ENCODE measurements at regions not wholly inside any gene's neighbourhood (a gene's known extent, or its start where the extent isn't known, plus 50 kb on each side); places are given as distances from the start of the nearest gene placed in this dataset.

DNA sequence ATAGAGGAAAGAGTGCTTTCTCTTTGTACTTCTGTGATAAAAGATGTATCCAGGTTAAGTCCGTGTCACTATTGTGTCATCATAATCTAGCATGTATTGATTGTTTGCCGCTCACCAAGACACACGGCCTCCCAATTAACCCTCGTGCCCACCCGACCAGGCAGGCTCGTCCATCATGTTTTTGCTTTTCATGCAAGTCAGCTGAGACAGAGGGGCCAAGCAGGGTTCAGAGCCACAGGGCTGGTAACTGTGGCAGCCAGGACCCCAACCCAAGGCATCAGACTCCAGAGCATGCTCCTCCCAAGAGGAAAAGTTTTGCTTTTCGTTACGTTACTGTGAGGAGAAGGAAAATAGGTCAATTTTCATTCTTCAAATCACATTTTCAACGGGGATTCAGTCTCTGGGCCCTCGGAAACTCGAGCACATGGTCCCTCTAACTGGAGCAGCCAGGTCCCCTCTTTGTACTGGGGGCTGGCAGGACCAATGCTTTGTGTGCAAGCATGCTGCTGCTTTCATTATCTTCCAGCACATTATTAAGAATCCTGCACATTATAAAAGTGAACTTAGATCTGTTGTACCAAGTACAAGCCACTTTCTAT is 161.1 kb upstream of the TOPAZ1 start:
- TF ChIP-seq GATA3 (IDR thresholded peaks at IDR 0.05; ENCODE audit: low read depth, low read length), result no peak
- TF ChIP-seq GATA2 (IDR thresholded peaks at IDR 0.05; ENCODE audit: low read depth, low read length), result no peak

DNA sequence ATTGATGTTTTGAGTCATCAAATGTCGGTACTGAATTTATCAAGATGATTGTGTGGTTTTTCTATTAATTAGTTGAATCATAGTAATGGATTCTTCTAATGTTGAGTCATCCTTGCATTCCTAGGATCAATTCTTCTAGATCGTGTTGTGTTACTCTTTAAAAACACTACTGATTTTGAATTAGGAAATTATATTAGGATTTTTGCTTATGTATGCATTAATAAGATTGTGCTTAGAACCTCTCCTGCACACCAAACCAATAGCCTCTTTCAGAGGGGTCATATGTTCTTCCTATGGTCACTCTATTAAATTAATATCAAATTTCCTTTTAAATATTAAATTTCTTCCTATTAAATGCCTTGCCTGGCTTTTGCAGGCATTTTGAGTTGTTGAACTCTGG is 151.7 kb upstream of the TOPAZ1 start:
- no peak for TF ChIP-seq GATA3 (IDR thresholded peaks at IDR 0.05; ENCODE audit: low read depth, low read length)
- no peak for TF ChIP-seq GATA2 (IDR thresholded peaks at IDR 0.05; ENCODE audit: low read depth, low read length)

DNA sequence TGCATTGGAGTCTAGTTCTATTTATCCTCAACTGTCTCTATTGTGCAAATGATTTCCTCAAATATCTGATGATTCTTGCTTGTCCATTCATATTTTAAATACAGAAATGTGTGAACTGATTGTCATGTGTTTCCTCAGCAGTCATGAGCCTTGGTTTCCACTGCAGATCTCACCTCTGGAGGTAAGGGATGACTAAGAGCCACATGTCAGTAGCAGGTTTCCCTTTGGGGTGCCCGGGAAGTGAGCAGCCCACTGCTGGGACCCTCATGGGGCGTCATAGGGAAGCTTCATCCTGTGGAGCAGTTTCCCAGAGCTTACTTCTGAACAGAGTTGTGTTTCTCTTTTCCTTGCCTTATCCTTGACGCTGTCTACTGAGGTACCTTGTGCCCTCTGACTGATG is 149.2 kb upstream of the TOPAZ1 start:
- no peak for TF ChIP-seq GATA3 (IDR thresholded peaks at IDR 0.05; ENCODE audit: low read depth, low read length)
- TF ChIP-seq GATA2 (IDR thresholded peaks at IDR 0.05; ENCODE audit: low read depth, low read length), result no peak

DNA sequence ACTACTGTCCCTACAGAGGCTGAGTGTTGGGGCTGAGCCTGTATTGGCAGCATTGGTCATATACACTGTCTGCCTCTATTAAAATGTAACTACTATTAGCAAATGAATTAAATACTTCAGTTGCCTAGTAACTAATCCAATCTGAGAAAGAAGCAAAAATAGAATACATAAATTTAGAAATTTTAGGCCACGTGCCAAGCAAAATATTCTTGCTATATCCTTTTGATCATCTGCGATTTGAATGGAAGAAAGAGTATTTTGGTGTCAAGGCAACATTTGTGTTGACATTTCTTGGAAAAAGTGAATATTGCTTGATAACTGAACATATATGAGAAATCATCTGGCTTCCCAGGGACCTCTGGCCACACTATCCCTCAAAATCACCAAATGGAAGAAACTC is 148.2 kb upstream of the TOPAZ1 start:
- TF ChIP-seq GATA2 (IDR thresholded peaks at IDR 0.05; ENCODE audit: low read depth, low read length), result no peak
- no peak for TF ChIP-seq GATA3 (IDR thresholded peaks at IDR 0.05; ENCODE audit: low read depth, low read length)

DNA sequence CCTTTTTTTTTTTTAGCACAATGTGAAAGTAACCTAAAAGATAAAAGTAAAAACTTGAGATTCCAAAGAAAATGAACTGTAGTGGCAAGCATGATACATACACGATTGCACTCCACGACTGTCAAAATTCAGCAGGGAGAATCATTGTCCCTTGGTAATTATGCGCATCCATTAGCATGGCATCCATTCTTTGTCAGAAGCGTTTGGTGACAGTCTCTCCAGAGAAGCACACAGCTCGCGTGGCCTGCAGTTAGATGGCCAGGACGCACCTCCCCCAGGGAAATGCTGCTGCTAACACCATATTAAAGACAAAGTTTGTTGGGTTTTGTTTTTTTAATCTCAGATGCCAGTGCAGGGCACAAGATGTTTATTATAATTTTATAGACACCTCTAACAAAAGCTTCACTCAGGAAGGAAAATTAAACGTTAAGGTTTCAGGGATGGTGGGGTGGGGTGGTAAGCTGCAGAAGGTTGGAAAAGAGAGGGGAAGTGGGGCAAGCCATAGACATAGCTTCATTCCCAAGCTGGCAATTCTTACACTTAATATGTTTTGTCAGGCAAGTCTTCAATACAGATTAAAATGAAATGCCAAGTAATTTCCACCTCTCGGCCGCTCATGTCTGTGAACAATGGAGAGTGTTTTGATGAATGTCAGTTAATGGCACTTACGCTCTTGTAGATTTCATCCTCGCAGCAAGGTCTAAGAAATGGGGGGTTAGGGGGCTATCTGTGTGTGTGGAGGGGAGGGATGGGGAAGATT is 142.8 kb upstream of the TOPAZ1 start:
- TF ChIP-seq GATA2 (IDR thresholded peaks at IDR 0.05; ENCODE audit: low read depth, low read length), result no peak
- no peak for TF ChIP-seq GATA3 (IDR thresholded peaks at IDR 0.05; ENCODE audit: low read depth, low read length)

DNA sequence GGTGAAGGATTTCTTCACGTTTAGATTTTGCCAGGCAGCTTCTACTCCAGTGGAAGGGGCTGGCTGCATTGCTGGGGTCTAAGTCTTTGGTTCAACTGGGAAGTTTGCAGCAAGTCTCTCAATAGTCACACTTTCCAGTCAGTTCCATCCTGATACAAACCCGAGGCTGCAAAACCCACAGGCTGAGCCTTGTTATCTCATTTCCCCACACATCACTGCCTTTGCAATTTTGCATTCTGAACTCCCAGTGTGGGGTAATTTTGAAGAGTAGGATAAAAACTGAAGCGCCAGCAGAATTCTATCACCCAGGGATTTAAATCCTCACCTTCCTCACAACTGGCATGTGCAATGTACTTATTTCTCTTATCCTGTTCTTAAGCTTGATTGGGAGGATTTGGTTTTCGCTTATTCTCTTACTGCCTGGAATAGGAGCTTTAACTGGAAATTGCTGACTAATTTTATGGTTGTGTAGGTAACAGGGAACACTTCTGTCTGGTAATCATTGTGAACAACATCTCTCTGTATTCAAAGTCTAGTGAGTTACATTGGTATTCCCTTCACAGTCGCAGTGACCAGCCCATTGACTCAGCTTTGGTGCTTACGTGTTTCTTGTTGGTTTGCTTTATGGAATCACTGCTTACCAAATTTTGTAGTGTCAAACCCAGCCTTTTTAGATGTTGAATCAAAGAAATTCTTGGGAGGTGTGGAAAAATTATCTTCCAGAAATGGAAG is 142.0 kb upstream of the TOPAZ1 start:
- TF ChIP-seq GATA3 (IDR thresholded peaks at IDR 0.05; ENCODE audit: low read depth, low read length) (no peak), GATA2 (IDR thresholded peaks at IDR 0.05; ENCODE audit: low read depth, low read length) (no peak)

DNA sequence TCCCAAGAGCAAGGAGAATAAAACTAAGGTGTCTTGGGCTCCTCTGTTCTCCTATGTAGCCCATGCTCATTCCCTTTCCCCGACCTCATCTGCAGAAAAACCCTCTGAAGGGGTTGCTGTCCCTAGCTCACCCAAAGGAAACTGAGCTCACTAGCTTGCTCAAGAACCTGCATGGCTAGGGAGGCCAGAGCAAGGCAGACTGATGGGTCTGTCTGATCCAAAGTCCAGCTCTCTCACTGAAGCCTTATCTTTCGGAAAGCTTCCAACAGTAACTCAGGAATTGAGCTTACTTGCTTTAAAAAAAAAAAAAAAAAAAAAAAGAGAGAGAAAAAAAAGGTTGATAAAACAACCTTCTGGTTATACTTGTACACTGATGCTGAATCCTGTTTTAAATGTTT is 141.4 kb upstream of the TOPAZ1 start:
- no peak for TF ChIP-seq GATA2 (IDR thresholded peaks at IDR 0.05; ENCODE audit: low read depth, low read length)

DNA sequence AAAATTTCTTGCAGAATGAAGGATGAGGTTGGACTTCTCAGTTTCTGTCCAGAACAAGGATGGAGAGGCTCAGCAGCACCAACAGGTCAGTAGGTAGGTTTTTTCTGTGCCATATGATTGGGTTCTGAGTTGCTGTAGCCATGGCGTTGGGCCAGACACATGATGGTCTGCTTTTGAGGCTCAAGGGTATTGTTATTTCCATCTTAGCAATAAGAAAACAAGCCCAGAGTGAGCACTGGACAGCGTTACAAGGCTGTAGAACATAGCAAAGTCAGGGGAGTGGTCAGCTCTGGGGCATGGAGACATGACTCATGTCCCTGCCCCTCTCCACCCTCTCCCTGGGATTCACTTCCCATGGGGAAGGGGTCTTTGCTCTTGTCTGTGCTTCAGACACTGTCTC is 137.6 kb upstream of the TOPAZ1 start:
- TF ChIP-seq GATA3 (IDR thresholded peaks at IDR 0.05; ENCODE audit: low read depth, low read length) (no peak), GATA2 (IDR thresholded peaks at IDR 0.05; ENCODE audit: low read depth, low read length) (no peak)

DNA sequence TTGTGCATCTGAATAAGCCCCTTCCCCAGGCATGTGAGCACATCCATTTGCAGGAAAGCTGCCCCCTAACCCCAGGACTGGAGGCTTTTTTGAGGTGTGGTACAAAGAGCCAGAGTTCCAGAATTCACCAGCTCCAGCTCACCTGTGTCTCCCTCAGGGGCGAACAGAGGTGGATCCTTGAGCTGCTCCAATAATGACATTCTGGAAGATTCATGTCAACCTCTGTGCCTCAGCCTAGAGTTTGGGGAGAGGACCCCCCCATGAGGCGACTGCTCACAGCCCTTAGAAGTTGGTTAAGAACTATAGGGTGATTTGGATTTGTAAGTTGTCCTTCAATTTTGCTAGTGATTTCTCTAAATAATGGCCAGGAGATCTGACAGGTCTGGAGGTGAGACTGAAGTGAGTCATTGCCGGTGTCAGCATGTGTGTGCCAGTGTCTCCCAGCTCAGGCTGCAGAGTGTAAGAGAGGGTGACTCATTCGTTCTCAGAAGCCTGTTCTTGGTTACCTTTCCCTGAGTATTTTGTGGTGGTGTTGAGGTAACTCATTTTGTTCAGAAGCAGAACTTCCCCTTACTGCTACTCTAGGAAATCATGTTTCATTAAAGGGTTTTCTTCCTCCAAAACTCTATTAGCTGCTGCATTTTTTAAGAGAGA is 136.9 kb upstream of the TOPAZ1 start:
- TF ChIP-seq GATA2 (IDR thresholded peaks at IDR 0.05; ENCODE audit: low read depth, low read length) (no peak), GATA3 (IDR thresholded peaks at IDR 0.05; ENCODE audit: low read depth, low read length) (no peak)

DNA sequence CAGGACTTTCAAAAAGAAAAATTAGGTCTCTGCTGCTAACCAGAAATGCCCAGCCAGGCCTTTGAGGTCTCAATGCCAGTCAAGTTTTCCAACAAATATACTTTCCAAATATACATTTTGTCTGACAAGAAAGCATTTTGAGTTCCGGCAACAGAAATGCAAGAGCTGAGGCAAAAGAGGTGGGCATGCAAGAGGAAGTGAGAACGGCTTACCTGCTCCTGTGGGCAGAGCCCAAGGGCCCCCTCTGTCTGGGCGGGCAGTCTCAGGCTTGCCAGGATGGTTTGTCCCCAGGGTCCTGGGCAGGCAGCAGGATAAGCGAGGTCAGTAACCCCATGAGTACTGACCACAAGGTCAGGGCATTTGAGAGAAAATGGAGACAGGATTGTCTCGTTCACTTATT is 136.1 kb upstream of the TOPAZ1 start:
- no peak for TF ChIP-seq GATA3 (IDR thresholded peaks at IDR 0.05; ENCODE audit: low read depth, low read length)
- TF ChIP-seq GATA2 (IDR thresholded peaks at IDR 0.05; ENCODE audit: low read depth, low read length), result no peak

DNA sequence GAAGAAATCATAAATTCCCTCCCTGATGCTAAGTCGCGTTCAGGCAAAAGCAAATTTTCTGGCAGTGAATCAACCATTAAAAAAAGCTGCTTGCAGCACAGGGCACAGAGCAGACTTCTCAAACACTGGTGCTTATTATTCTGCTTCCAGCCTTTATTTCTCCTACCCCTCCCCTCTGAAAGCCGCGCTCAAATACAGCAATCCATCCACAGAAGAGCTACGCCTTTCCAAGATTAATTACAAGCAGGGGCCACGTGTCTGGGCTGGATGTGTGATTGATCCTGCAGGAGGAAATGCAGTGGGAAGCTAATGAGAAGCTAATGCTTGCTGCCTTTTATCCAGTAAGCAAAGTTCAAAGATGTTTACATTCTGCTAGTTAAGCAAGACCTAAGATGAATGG is 134.9 kb upstream of the TOPAZ1 start:
- TF ChIP-seq GATA3 (IDR thresholded peaks at IDR 0.05; ENCODE audit: low read depth, low read length) (no peak), GATA2 (IDR thresholded peaks at IDR 0.05; ENCODE audit: low read depth, low read length) (no peak)

DNA sequence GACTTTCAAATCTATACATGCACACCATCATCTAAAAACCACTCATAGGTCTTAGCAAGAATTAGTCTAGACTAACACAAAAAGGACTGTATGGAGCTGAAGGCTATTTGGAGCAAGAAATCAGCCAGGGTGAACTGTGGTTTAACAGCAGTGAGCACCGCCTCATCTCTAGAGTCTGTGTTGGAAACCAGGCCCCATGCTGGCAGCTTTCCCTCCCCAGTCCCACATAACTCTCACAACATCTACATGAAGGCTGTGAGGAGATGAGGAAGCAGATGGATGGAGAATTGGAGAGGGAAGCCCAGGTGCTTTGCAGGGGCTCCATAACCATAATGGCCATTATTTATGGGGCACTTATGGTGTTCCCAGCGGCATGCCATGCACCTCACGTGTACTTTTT is 133.2 kb upstream of the TOPAZ1 start:
- TF ChIP-seq GATA3 (IDR thresholded peaks at IDR 0.05; ENCODE audit: low read depth, low read length) (no peak), GATA2 (IDR thresholded peaks at IDR 0.05; ENCODE audit: low read depth, low read length) (no peak)

DNA sequence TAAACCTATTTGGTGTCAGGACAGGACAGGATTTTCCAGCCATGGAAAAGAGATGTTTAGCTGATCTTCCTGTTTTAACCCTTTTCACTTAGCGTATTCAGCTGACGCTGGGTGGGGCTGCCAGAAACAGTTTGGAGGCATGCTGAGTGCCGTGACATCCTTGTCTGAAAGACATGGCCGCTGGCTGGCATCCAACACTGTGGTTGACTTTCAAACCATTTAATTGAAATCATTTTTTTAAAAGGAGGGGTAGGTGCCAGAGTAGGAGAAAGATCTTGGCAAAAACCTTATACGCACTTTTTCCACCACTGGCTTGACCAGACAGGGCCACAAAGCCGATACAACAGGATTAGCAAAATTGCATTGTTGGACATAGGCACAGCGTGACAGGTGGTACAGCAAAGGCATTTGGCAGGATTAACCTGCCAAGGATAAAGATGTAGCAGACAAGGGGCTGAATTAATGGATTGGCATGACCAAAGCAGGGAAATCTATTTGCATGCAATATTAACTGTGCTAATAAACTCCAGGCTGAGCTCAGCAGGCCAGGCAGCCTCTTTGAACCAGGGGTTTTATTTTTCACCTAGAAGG is 131.8 kb upstream of the TOPAZ1 start:
- TF ChIP-seq GATA3 (IDR thresholded peaks at IDR 0.05; ENCODE audit: low read depth, low read length) (no peak), GATA2 (IDR thresholded peaks at IDR 0.05; ENCODE audit: low read depth, low read length) (no peak)

DNA sequence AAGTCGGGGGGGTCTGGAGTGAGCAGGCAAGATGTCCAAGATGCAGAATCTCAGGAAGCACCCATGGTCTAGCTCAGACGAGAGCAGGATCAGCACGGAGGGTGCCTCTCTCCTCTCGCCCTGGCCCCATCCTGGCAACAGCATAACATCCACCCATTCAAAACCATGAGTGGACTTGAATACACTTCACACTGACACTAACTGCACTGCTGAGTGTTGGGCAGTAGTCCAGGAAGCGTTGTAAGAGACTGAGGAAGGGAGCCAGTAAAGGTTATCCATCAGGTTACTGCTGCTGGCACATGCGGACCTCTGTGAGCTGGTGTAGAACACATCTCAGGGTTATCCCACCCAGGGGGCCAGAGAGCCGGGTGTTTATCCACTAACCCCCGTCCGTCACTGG is 131.0 kb upstream of the TOPAZ1 start:
- no peak for TF ChIP-seq GATA3 (IDR thresholded peaks at IDR 0.05; ENCODE audit: low read depth, low read length)
- no peak for TF ChIP-seq GATA2 (IDR thresholded peaks at IDR 0.05; ENCODE audit: low read depth, low read length)

Data from SH-SY5Y (cell line).